HG03108 (cell line): ENCODE measurements at regions not wholly inside any gene's neighbourhood (a gene's known extent, or its start where the extent isn't known, plus 50 kb on each side); places are given as distances from the start of the nearest gene placed in this dataset.
"Not testable (repeated sequence)": the region's sequence is repeated elsewhere in the genome, so short reads cannot be mapped to it uniquely, and the experiment has no call there.

Source experiments
- ATAC-seq: cut with Tn5 transposase; IDR thresholded peaks from one replicate; pipeline ENCODE4 v1.9.1; 2021; ENCODE audit warnings: moderate library complexity; ENCODE audit not compliant: unreplicated experiment

- ATAC-seq: no peak
Observed at GRCh38 chr14:29353513-29353912, 574.1 kb downstream of the PRKD1 start.

GRCh38 chr14:29354486-29354885 is 573.2 kb downstream of the PRKD1 start:
- no peak for ATAC-seq

- ATAC-seq: no peak
Observed at GRCh38 chr14:29355331-29355730, 572.3 kb downstream of the PRKD1 start.

GRCh38 chr14:29355846-29356245 is 571.8 kb downstream of the PRKD1 start:
- ATAC-seq: no peak

GRCh38 chr14:29360656-29361055 is 567.0 kb downstream of the PRKD1 start:
- no peak for ATAC-seq

- no peak for ATAC-seq
Observed at GRCh38 chr14:29370024-29370423, 557.6 kb downstream of the PRKD1 start.

- ATAC-seq: no peak
Observed at GRCh38 chr14:29376237-29376636, 551.4 kb downstream of the PRKD1 start.

GRCh38 chr14:29380826-29381225 is 546.8 kb downstream of the PRKD1 start:
- no peak for ATAC-seq

- no peak for ATAC-seq
Observed at GRCh38 chr14:29388571-29388970, 539.1 kb downstream of the PRKD1 start.

GRCh38 chr14:29390081-29390832 is 537.4 kb downstream of the PRKD1 start:
- ATAC-seq: no peak

- no peak for ATAC-seq
Observed at GRCh38 chr14:29391231-29391630, 536.4 kb downstream of the PRKD1 start.

- no peak for ATAC-seq
Observed at GRCh38 chr14:29391801-29392200, 535.8 kb downstream of the PRKD1 start.

GRCh38 chr14:29392287-29392686 is 535.4 kb downstream of the PRKD1 start:
- no peak for ATAC-seq

- ATAC-seq: no peak
Observed at GRCh38 chr14:29403091-29403490, 524.6 kb downstream of the PRKD1 start.

- no peak for ATAC-seq
Observed at GRCh38 chr14:29410581-29410980, 517.1 kb downstream of the PRKD1 start.

- not testable (repeated sequence) for ATAC-seq
Observed at GRCh38 chr14:29414931-29415330, 512.7 kb downstream of the PRKD1 start.

- no peak for ATAC-seq
Observed at GRCh38 chr14:29419736-29420135, 507.9 kb downstream of the PRKD1 start.

GRCh38 chr14:29421156-29421728 is 506.4 kb downstream of the PRKD1 start:
- no peak for ATAC-seq

- no peak for ATAC-seq
Observed at GRCh38 chr14:29425705-29426482, 501.8 kb downstream of the PRKD1 start.

GRCh38 chr14:29442696-29443095 is 485.0 kb downstream of the PRKD1 start:
- ATAC-seq: no peak

- ATAC-seq: no peak
Observed at GRCh38 chr14:29444216-29444615, 483.4 kb downstream of the PRKD1 start.

- ATAC-seq: no peak
Observed at GRCh38 chr14:29444805-29445204, 482.8 kb downstream of the PRKD1 start.
